Peyer's patch (tissue), 4 donors: ENCODE measurements at regions not wholly inside any gene's neighbourhood (a gene's known extent, or its start where the extent isn't known, plus 50 kb on each side); places are given as distances from the start of the nearest gene placed in this dataset.

Source experiments
- DNase-seq, 3 donors: peaks; one replicate each; pipeline ENCODE4 v3.0.0-alpha.2; 2017 to 2019
- H3K27ac ChIP-seq, 4 donors: fragments of 200-600 bp; sonication (generic); one replicate each; pipeline ENCODE4 v1.5.1; 2016 to 2019
- H3K27me3 ChIP-seq, 2 donors: fragments of 200-600 bp; sonication (generic); one replicate each; pipeline ENCODE4 v1.5.1; 2019
- H3K36me3 ChIP-seq, 3 donors: fragments of 200-600 bp; sonication (generic); one replicate each; pipeline ENCODE4 v1.5.1; 2016 to 2019
- H3K4me1 ChIP-seq, 4 donors: fragments of 200-600 bp; sonication (generic); one replicate each; pipeline ENCODE4 v1.5.1; 2016 to 2019
- H3K4me3 ChIP-seq, 4 donors: fragments of 200-600 bp; sonication (generic); 1 replicate in 3 of 4; 2 replicates in 1 of 4; pipeline ENCODE4 v1.5.1; 2016 to 2019; ENCODE audit warnings: mild to moderate bottlenecking in 1 of 4
- H3K9me3 ChIP-seq, 4 donors: fragments of 200-600 bp; sonication (generic); one replicate each; pipeline ENCODE4 v1.5.1; 2016 to 2019; ENCODE audit warnings: mild to moderate bottlenecking in 1 of 4
- POLR2A ChIP-seq, 2 donors: fragments of 450-650 bp; IDR thresholded peaks; one replicate each; pipeline ENCODE4 v1.5.1; 2017; ENCODE audit warnings: antibody characterized with exemption in 2 of 2, mild to moderate bottlenecking in 2 of 2, moderate library complexity in 2 of 2
- TF ChIP-seq, protein P1 (sequence below), 6 experiments: fragments of 450-650 bp in 4 of 6; fragments of 200-600 bp in 2 of 6; sonication (generic) in 1 of 6; IDR thresholded peaks; one replicate each; pipeline ENCODE4 v1.5.1; 2017 to 2019; ENCODE audit warnings: antibody characterized with exemption in 6 of 6, mild to moderate bottlenecking in 3 of 6, moderate library complexity in 1 of 6

- no peak for TF ChIP-seq POLR2A (IDR thresholded peaks at IDR 0.05)
- TF ChIP-seq, protein P1, sequence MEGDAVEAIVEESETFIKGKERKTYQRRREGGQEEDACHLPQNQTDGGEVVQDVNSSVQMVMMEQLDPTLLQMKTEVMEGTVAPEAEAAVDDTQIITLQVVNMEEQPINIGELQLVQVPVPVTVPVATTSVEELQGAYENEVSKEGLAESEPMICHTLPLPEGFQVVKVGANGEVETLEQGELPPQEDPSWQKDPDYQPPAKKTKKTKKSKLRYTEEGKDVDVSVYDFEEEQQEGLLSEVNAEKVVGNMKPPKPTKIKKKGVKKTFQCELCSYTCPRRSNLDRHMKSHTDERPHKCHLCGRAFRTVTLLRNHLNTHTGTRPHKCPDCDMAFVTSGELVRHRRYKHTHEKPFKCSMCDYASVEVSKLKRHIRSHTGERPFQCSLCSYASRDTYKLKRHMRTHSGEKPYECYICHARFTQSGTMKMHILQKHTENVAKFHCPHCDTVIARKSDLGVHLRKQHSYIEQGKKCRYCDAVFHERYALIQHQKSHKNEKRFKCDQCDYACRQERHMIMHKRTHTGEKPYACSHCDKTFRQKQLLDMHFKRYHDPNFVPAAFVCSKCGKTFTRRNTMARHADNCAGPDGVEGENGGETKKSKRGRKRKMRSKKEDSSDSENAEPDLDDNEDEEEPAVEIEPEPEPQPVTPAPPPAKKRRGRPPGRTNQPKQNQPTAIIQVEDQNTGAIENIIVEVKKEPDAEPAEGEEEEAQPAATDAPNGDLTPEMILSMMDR (IDR thresholded peaks at IDR 0.05) = no peak
- Histone ChIP-seq H3K27me3 (no peaks in the 10 kb centered on the region), H3K27ac (no peak overlapping the region), H3K4me3 (no peak overlapping the region), H3K9me3 (no peaks in the 10 kb centered on the region), H3K4me1 (no peaks in the 10 kb centered on the region), H3K36me3 (no peaks in the 10 kb centered on the region)
- no peak for DNase-seq
Measured at GRCh38 chr2:851680-852079, 99.0 kb upstream of the SNTG2 start.

DNA sequence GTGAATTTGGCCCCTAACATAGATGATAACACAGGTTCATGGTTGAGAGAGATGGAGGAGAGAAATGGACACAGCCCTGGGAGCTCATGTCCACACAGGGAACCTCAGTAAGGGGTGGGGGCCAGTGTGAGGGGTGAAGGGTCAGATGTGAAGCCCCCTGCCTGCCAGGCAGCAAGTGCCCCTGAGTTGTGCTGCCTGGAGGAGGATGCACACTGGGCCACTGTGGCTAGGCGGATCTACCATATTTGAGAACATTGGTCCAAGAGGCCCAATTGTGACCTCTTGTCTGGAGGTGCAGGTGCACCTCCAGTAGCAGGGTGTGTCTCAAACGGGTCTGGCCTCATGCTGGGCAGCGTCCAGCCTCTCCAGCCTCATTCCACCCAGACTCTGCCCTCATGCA is 99.6 kb upstream of the SNTG2 start:
- no peaks in the 10 kb centered on the region for H3K27me3 ChIP-seq
- H3K27ac ChIP-seq = no peak overlapping the region
- no peak for DNase-seq
- TF ChIP-seq POLR2A (IDR thresholded peaks at IDR 0.05) = no peak
- TF ChIP-seq, protein P1 (IDR thresholded peaks at IDR 0.05) = no peak
- no peaks in the 10 kb centered on the region for H3K36me3 ChIP-seq
- H3K4me3 ChIP-seq = no peak overlapping the region
- no peaks in the 10 kb centered on the region for H3K9me3 ChIP-seq
- no peaks in the 10 kb centered on the region for H3K4me1 ChIP-seq

GRCh38 chr2:850429-850828 is 100.2 kb upstream of the SNTG2 start:
- no peaks in the 10 kb centered on the region for H3K4me1 ChIP-seq
- H3K36me3 ChIP-seq = no peaks in the 10 kb centered on the region
- no peak overlapping the region for H3K27ac ChIP-seq
- H3K27me3 ChIP-seq = no peaks in the 10 kb centered on the region
- H3K4me3 ChIP-seq = no peak overlapping the region
- H3K9me3 ChIP-seq = no peaks in the 10 kb centered on the region
- TF ChIP-seq, protein P1 (IDR thresholded peaks at IDR 0.05) = no peak
- TF ChIP-seq POLR2A (IDR thresholded peaks at IDR 0.05) = no peak
- no peak for DNase-seq

- no peaks in the 10 kb centered on the region for H3K27me3 ChIP-seq
- TF ChIP-seq POLR2A (IDR thresholded peaks at IDR 0.05) = no peak
- TF ChIP-seq, protein P1 (IDR thresholded peaks at IDR 0.05) = no peak
- no peaks in the 10 kb centered on the region for H3K9me3 ChIP-seq
- H3K36me3 ChIP-seq = no peaks in the 10 kb centered on the region
- no peak overlapping the region for H3K4me3 ChIP-seq
- no peak overlapping the region for H3K27ac ChIP-seq
- H3K4me1 ChIP-seq = no peaks in the 10 kb centered on the region
- no peak for DNase-seq
Measured at GRCh38 chr2:848099-848498, 102.5 kb upstream of the SNTG2 start.

GRCh38 chr2:847669-848068 is 103.0 kb upstream of the SNTG2 start:
- Histone ChIP-seq H3K27me3 (no peaks in the 10 kb centered on the region), H3K9me3 (no peaks in the 10 kb centered on the region), H3K27ac (no peak overlapping the region), H3K4me1 (no peaks in the 10 kb centered on the region), H3K4me3 (no peak overlapping the region), H3K36me3 (no peaks in the 10 kb centered on the region)
- no peak for TF ChIP-seq POLR2A (IDR thresholded peaks at IDR 0.05)
- TF ChIP-seq, protein P1 (IDR thresholded peaks at IDR 0.05) = no peak
- no peak for DNase-seq

GRCh38 chr2:844715-845114 is 105.9 kb upstream of the SNTG2 start:
- no peaks in the 10 kb centered on the region for H3K4me1 ChIP-seq
- H3K27me3 ChIP-seq = no peaks in the 10 kb centered on the region
- H3K4me3 ChIP-seq = no peak overlapping the region
- DNase-seq = no peak
- no peaks in the 10 kb centered on the region for H3K9me3 ChIP-seq
- TF ChIP-seq, protein P1 (IDR thresholded peaks at IDR 0.05) = no peak
- no peak for TF ChIP-seq POLR2A (IDR thresholded peaks at IDR 0.05)
- H3K27ac ChIP-seq = no peak overlapping the region
- no peaks in the 10 kb centered on the region for H3K36me3 ChIP-seq
